Liver (tissue), 8 donors: ENCODE measurements at regions not wholly inside any gene's neighbourhood (a gene's known extent, or its start where the extent isn't known, plus 50 kb on each side); places are given as distances from the start of the nearest gene placed in this dataset.

Source experiments
- DNase-seq: peaks from one replicate; pipeline ENCODE4 v3.0.0-alpha.2; 2017; ENCODE audit warnings: low spot score
- H3K27ac ChIP-seq, 2 donors: one replicate each; pipeline ENCODE4 v1.7.0; 2013; ENCODE audit warnings: inconsistent platforms in 2 of 2, low read length in 2 of 2, control low read depth in 1 of 2, low read depth in 1 of 2, mild to moderate bottlenecking in 1 of 2
- H3K27me3 ChIP-seq, 4 donors: one replicate each; pipeline versions ENCODE4 v1.6.1 to v1.7.0; 2013; ENCODE audit warnings: low read length in 3 of 4, inconsistent platforms in 1 of 4, mild to moderate bottlenecking in 1 of 4, moderate library complexity in 1 of 4; ENCODE audit not compliant: control insufficient read depth in 4 of 4, insufficient read depth in 4 of 4
- H3K36me3 ChIP-seq, 4 donors: one replicate each; pipeline versions ENCODE4 v1.6.1 to v1.7.0; 2013; ENCODE audit warnings: low read length in 3 of 4, mild to moderate bottlenecking in 3 of 4, low read depth in 1 of 4, moderate library complexity in 1 of 4; ENCODE audit not compliant: control insufficient read depth in 4 of 4, insufficient read depth in 3 of 4
- H3K4me1 ChIP-seq, 4 donors: one replicate each; pipeline versions ENCODE4 v1.6.1 to v1.7.0; 2013; ENCODE audit warnings: low read length in 3 of 4, mild to moderate bottlenecking in 3 of 4, moderate library complexity in 1 of 4; ENCODE audit not compliant: control insufficient read depth in 4 of 4, insufficient read depth in 4 of 4
- H3K4me3 ChIP-seq, 3 donors: one replicate each; pipeline versions ENCODE4 v1.6.1 to v1.7.0; 2013; ENCODE audit warnings: low read length in 3 of 3, control low read depth in 1 of 3, low read depth in 1 of 3, mild to moderate bottlenecking in 1 of 3
- H3K9ac ChIP-seq, 2 donors: one replicate each; pipeline ENCODE4 v1.7.0; 2013; ENCODE audit warnings: low read length in 2 of 2, mild to moderate bottlenecking in 2 of 2, moderate library complexity in 2 of 2, control low read depth in 1 of 2, low read depth in 1 of 2
- H3K9me3 ChIP-seq, 4 donors: one replicate each; pipeline versions ENCODE4 v1.6.1 to v1.7.0; 2013; ENCODE audit warnings: low read length in 3 of 4; ENCODE audit not compliant: control insufficient read depth in 4 of 4
- EGR1 ChIP-seq, 2 donors: IDR thresholded peaks; 2 replicates each; pipeline ENCODE4 v1.6.1; 2016 to 2018; ENCODE audit warnings: antibody characterized with exemption in 2 of 2, low read depth in 2 of 2
- FOXA2 ChIP-seq: IDR thresholded peaks from 2 replicates; pipeline ENCODE4 v1.6.1; 2016; ENCODE audit warnings: antibody characterized with exemption
- GABPA ChIP-seq, 2 donors: IDR thresholded peaks in 1 of 2; conservative IDR thresholded peaks in 1 of 2; 2 replicates each; pipeline ENCODE4 v1.6.1; 2016; ENCODE audit warnings: antibody characterized with exemption in 2 of 2, mild to moderate bottlenecking in 1 of 2, moderate library complexity in 1 of 2
- HNF4A ChIP-seq, 2 donors: conservative IDR thresholded peaks; 2 replicates each; pipeline ENCODE4 v1.6.1; 2016; ENCODE audit warnings: antibody characterized with exemption in 2 of 2, mild to moderate bottlenecking in 2 of 2
- HNF4G ChIP-seq: IDR thresholded peaks from 2 replicates; pipeline ENCODE4 v1.6.1; 2016; ENCODE audit warnings: antibody characterized with exemption
- JUND ChIP-seq, 2 donors: IDR thresholded peaks; 2 replicates each; pipeline ENCODE4 v1.6.1; 2016; ENCODE audit warnings: antibody characterized with exemption in 2 of 2
- NR2F2 ChIP-seq: IDR thresholded peaks from 2 replicates; pipeline ENCODE4 v1.6.1; 2016; ENCODE audit warnings: antibody characterized with exemption
- RAD21 ChIP-seq, 2 donors: IDR thresholded peaks; 2 replicates each; pipeline ENCODE4 v1.6.1; 2016; ENCODE audit warnings: antibody characterized with exemption in 2 of 2, mild to moderate bottlenecking in 2 of 2
- RXRA ChIP-seq, 2 donors: IDR thresholded peaks; 2 replicates each; pipeline ENCODE4 v1.6.1; 2017 to 2018; ENCODE audit warnings: antibody characterized with exemption in 2 of 2, mild to moderate bottlenecking in 1 of 2
- SP1 ChIP-seq: IDR thresholded peaks from 2 replicates; pipeline ENCODE4 v1.6.1; 2018; ENCODE audit warnings: antibody characterized with exemption, mild to moderate bottlenecking
- TAF1 ChIP-seq: conservative IDR thresholded peaks from 2 replicates; pipeline ENCODE4 v1.6.1; 2016; ENCODE audit warnings: antibody characterized with exemption, mild to moderate bottlenecking
- YY1 ChIP-seq: IDR thresholded peaks from 2 replicates; pipeline ENCODE4 v1.6.1; 2016; ENCODE audit warnings: antibody characterized with exemption, mild to moderate bottlenecking
- WGBS: extraction: QIAGEN DNeasy Blood & Tissue Kit; methylation state at CpG from one replicate; pipeline ENCODE4 v1.1.7; 2013; 5-methylcytosine and 5-hydroxymethylcytosine counted together
- TF ChIP-seq, protein P1 (sequence below): IDR thresholded peaks from 2 replicates; pipeline ENCODE4 v1.6.1; 2016; ENCODE audit warnings: antibody characterized with exemption, mild to moderate bottlenecking
- TF ChIP-seq, protein P2 (sequence below): IDR thresholded peaks from 2 replicates; pipeline ENCODE4 v1.6.1; 2016; ENCODE audit warnings: antibody characterized with exemption
- TF ChIP-seq, protein P3 (sequence below): fragments of 150-350 bp; IDR thresholded peaks from 2 replicates; pipeline ENCODE4 v1.5.1; 2017; ENCODE audit warnings: improper control_type of control experiment, low read depth, low read length; ENCODE audit not compliant: missing input control
- TF ChIP-seq, protein P4 (sequence below): IDR thresholded peaks from 2 replicates; pipeline ENCODE4 v1.6.1; 2016; ENCODE audit warnings: antibody characterized with exemption
- TF ChIP-seq, protein P5 (sequence below): IDR thresholded peaks from 2 replicates; pipeline ENCODE4 v1.6.1; 2016; ENCODE audit warnings: antibody characterized with exemption
- donor health status: healthy.
- donor health status: healthy.
- donor health status: healthy.
- donor health status: healthy.
- donor health status: healthy.

DNA sequence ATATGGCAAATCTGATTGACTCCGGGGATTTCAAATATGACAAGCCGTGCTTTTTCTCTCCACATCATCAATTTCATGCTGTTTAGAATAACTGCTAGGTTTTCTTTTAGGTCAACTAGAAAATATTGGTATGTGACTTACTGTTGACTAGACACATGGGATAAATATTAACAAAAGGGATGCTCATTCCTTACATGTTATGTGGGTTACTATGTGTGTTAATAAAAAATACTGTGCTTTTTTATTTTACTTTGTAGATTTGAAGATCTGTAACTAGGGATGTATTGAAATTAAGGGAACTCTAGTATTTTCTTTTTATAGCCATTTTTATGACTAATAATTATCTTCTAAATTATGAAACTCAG lies 264.6 kb upstream of the COL8A1 start:
- Histone ChIP-seq H3K9me3 (peaks cover 0 to 2% (median 0%) of the 10 kb centered on the region in 4 donors), H3K36me3 (no peaks in the 10 kb centered on the region), H3K27ac (no peak overlapping the region), H3K27me3 (no peaks in the 10 kb centered on the region), H3K4me3 (no peak overlapping the region), H3K9ac (no peak overlapping the region), H3K4me1 (no peaks in the 10 kb centered on the region)
- 81% methylated on average over 2 of the region's 2 CpGs for WGBS
- TF ChIP-seq HNF4A (conservative IDR thresholded peaks at IDR 0.05) (no peak), YY1 (no peak), GABPA (IDR thresholded peaks at IDR 0.05 in 1 of 2, conservative IDR thresholded peaks at IDR 0.05 in 1 of 2) (no peak), JUND (IDR thresholded peaks at IDR 0.05) (no peak), RAD21 (IDR thresholded peaks at IDR 0.05) (no peak), HNF4G (no peak), SP1 (no peak), EGR1 (IDR thresholded peaks at IDR 0.05; ENCODE audit: low read depth in 2 of 2) (no peak), TAF1 (no peak)
- TF ChIP-seq, protein P1, sequence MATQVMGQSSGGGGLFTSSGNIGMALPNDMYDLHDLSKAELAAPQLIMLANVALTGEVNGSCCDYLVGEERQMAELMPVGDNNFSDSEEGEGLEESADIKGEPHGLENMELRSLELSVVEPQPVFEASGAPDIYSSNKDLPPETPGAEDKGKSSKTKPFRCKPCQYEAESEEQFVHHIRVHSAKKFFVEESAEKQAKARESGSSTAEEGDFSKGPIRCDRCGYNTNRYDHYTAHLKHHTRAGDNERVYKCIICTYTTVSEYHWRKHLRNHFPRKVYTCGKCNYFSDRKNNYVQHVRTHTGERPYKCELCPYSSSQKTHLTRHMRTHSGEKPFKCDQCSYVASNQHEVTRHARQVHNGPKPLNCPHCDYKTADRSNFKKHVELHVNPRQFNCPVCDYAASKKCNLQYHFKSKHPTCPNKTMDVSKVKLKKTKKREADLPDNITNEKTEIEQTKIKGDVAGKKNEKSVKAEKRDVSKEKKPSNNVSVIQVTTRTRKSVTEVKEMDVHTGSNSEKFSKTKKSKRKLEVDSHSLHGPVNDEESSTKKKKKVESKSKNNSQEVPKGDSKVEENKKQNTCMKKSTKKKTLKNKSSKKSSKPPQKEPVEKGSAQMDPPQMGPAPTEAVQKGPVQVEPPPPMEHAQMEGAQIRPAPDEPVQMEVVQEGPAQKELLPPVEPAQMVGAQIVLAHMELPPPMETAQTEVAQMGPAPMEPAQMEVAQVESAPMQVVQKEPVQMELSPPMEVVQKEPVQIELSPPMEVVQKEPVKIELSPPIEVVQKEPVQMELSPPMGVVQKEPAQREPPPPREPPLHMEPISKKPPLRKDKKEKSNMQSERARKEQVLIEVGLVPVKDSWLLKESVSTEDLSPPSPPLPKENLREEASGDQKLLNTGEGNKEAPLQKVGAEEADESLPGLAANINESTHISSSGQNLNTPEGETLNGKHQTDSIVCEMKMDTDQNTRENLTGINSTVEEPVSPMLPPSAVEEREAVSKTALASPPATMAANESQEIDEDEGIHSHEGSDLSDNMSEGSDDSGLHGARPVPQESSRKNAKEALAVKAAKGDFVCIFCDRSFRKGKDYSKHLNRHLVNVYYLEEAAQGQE: no peak
- TF ChIP-seq, protein P2, sequence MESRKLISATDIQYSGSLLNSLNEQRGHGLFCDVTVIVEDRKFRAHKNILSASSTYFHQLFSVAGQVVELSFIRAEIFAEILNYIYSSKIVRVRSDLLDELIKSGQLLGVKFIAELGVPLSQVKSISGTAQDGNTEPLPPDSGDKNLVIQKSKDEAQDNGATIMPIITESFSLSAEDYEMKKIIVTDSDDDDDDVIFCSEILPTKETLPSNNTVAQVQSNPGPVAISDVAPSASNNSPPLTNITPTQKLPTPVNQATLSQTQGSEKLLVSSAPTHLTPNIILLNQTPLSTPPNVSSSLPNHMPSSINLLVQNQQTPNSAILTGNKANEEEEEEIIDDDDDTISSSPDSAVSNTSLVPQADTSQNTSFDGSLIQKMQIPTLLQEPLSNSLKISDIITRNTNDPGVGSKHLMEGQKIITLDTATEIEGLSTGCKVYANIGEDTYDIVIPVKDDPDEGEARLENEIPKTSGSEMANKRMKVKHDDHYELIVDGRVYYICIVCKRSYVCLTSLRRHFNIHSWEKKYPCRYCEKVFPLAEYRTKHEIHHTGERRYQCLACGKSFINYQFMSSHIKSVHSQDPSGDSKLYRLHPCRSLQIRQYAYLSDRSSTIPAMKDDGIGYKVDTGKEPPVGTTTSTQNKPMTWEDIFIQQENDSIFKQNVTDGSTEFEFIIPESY: no peak
- TF ChIP-seq, protein P3, sequence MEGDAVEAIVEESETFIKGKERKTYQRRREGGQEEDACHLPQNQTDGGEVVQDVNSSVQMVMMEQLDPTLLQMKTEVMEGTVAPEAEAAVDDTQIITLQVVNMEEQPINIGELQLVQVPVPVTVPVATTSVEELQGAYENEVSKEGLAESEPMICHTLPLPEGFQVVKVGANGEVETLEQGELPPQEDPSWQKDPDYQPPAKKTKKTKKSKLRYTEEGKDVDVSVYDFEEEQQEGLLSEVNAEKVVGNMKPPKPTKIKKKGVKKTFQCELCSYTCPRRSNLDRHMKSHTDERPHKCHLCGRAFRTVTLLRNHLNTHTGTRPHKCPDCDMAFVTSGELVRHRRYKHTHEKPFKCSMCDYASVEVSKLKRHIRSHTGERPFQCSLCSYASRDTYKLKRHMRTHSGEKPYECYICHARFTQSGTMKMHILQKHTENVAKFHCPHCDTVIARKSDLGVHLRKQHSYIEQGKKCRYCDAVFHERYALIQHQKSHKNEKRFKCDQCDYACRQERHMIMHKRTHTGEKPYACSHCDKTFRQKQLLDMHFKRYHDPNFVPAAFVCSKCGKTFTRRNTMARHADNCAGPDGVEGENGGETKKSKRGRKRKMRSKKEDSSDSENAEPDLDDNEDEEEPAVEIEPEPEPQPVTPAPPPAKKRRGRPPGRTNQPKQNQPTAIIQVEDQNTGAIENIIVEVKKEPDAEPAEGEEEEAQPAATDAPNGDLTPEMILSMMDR: no peak
- TF ChIP-seq, protein P4, sequence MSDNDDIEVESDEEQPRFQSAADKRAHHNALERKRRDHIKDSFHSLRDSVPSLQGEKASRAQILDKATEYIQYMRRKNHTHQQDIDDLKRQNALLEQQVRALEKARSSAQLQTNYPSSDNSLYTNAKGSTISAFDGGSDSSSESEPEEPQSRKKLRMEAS: no peak
- no peak for DNase-seq

DNA sequence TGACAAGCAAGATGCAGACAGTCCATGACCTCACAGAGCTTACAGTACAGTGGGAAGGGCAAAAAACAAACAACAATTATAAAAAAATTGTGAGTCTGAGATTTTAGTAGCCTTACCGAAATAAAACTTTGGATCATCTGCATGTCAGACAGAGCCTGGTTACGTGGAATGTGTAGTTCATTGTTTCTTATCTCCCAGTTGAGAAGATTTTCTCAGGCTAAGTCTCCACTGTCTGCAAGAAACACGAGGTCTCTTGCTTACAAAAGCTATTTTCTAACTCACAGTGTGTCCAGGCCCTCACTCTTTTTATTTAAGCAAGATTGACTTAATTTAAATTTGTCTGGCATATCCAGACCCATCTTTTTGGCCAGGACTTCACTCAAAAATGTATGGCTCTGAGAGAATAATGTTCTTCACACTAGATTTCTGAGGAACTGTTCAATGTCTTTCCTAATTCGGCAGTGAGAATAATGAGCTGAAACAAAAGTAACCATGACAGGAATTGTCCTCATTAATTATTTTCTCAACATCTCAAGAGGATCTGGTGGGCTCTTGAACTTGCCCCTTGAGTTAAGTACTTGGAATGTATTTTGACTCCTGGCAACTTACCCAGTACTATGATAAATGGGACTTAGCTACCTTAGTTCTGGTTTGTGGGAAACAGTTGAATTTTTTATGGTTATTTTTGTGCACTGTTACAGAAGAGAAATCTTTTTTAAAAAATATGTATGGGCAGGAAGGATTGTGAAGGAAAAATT lies 265.1 kb upstream of the COL8A1 start:
- no peak overlapping the region for H3K9ac ChIP-seq
- H3K9me3 ChIP-seq: peaks cover 0 to 2% (median 0%) of the 10 kb centered on the region in 4 donors
- 48% methylated on average over 4 of the region's 4 CpGs for WGBS
- no peaks in the 10 kb centered on the region for H3K27me3 ChIP-seq
- DNase-seq: no peak
- no peak overlapping the region for H3K4me3 ChIP-seq
- no peaks in the 10 kb centered on the region for H3K36me3 ChIP-seq
- no peaks in the 10 kb centered on the region for H3K4me1 ChIP-seq
- H3K27ac ChIP-seq: no peak overlapping the region
- TF ChIP-seq, protein P1: no peak
- TF ChIP-seq TAF1: no peak
- TF ChIP-seq, protein P5, sequence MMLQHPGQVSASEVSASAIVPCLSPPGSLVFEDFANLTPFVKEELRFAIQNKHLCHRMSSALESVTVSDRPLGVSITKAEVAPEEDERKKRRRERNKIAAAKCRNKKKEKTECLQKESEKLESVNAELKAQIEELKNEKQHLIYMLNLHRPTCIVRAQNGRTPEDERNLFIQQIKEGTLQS: no peak
- no peak for TF ChIP-seq FOXA2
- TF ChIP-seq RXRA (IDR thresholded peaks at IDR 0.05): no peak
- no peak for TF ChIP-seq EGR1 (IDR thresholded peaks at IDR 0.05; ENCODE audit: low read depth in 2 of 2)
- TF ChIP-seq NR2F2: no peak
- TF ChIP-seq YY1: no peak
- no peak for TF ChIP-seq HNF4G
- no peak for TF ChIP-seq JUND (IDR thresholded peaks at IDR 0.05)
- TF ChIP-seq, protein P3: no peak
- TF ChIP-seq SP1: no peak
- no peak for TF ChIP-seq HNF4A (conservative IDR thresholded peaks at IDR 0.05)
